HG02970 (cell line): ENCODE measurements at regions not wholly inside any gene's neighbourhood (a gene's known extent, or its start where the extent isn't known, plus 50 kb on each side); places are given as distances from the start of the nearest gene placed in this dataset.
"Not testable (repeated sequence)": the region's sequence is repeated elsewhere in the genome, so short reads cannot be mapped to it uniquely, and the experiment has no call there.

Experiments used
- ATAC-seq: cut with Tn5 transposase; IDR thresholded peaks from one replicate; pipeline ENCODE4 v1.9.1; 2021; ENCODE audit warnings: mild to moderate bottlenecking, moderate library complexity, moderate number of reproducible peaks; ENCODE audit not compliant: unreplicated experiment, low FRiP score

GRCh38 chr10:29702273-29703164 lies 67.7 kb upstream of the SVIL start:
- ATAC-seq, result no peak

- ATAC-seq, result no peak
Observed at GRCh38 chr10:29701306-29701705, 66.5 kb upstream of the SVIL start.

GRCh38 chr10:29699621-29700020 lies 64.8 kb upstream of the SVIL start:
- ATAC-seq, result no peak

GRCh38 chr10:29698773-29699490 lies 64.2 kb upstream of the SVIL start:
- no peak for ATAC-seq

- ATAC-seq, result not testable (repeated sequence)
Observed at GRCh38 chr10:29696581-29696980, 61.8 kb upstream of the SVIL start.

GRCh38 chr10:29694121-29694520 lies 59.4 kb upstream of the SVIL start:
- ATAC-seq, result no peak

GRCh38 chr10:29692121-29692539 lies 57.4 kb upstream of the SVIL start:
- ATAC-seq, result no peak

GRCh38 chr10:29691564-29692072 lies 56.8 kb upstream of the SVIL start:
- ATAC-seq, result no peak

- ATAC-seq, result no peak
Observed at GRCh38 chr10:29689001-29689400, 54.2 kb upstream of the SVIL start.

GRCh38 chr10:29688230-29688661 lies 53.5 kb upstream of the SVIL start:
- no peak for ATAC-seq

GRCh38 chr10:29687421-29688164 lies 52.8 kb upstream of the SVIL start:
- ATAC-seq, result no peak

- no peak for ATAC-seq
Observed at GRCh38 chr10:29685506-29685905, 50.7 kb upstream of the SVIL start.
